H1 (cell line): ENCODE measurements at regions not wholly inside any gene's neighbourhood (a gene's known extent, or its start where the extent isn't known, plus 50 kb on each side); places are given as distances from the start of the nearest gene placed in this dataset.

ENCODE experiments used
- CTCF ChIA-PET: fragments of 300-600 bp; sonication (Branson Sonifier 250); formaldehyde crosslinking; loops from one replicate; lab custom pipeline; 2021; ENCODE audit not compliant: partially characterized antibody; lab: Charles Lee
- POLR2A ChIA-PET: fragments of 300-600 bp; sonication (Branson Sonifier 250); formaldehyde crosslinking; loops from one replicate; lab custom pipeline; 2021; ENCODE audit warnings: inconsistent platforms; ENCODE audit not compliant: partially characterized antibody; lab: Charles Lee
- DNase-seq, 2 experiments: peaks; one replicate each; pipeline versions ENCODE4 v3.0.0 to v3.0.0-alpha.2; 2010 to 2022; ENCODE audit warnings: low spot score in 2 of 2, low read depth in 1 of 2, mixed read lengths in 1 of 2
- FAIRE-seq: peaks from 2 replicates; lab custom pipeline; 2011; peaks lifted over from hg19 to GRCh38; lab: Jason Lieb, UNC
- H2AFZ ChIP-seq: 2 replicates; pipeline ENCODE4 v1.8.1; 2012; ENCODE audit warnings: low read length, inconsistent platforms
- H2AK5ac ChIP-seq: 2 replicates; pipeline ENCODE4 v1.6.1; 2013; ENCODE audit warnings: low read depth, low read length
- H2BK120ac ChIP-seq: replicated peaks from 2 replicates; pipeline ENCODE3; 2013; ENCODE audit warnings: low read depth, low read length, inconsistent platforms
- H2BK12ac ChIP-seq: 2 replicates; pipeline ENCODE4 v1.6.1; 2013; ENCODE audit warnings: low read depth, low read length
- H2BK15ac ChIP-seq: 2 replicates; pipeline ENCODE4 v1.6.1; 2013; ENCODE audit warnings: low read length
- H2BK20ac ChIP-seq: 2 replicates; pipeline ENCODE4 v1.6.1; 2013; ENCODE audit warnings: low read length
- H2BK5ac ChIP-seq: 2 replicates; pipeline ENCODE4 v1.6.1; 2013; ENCODE audit warnings: low read depth, low read length
- H3K14ac ChIP-seq: 2 replicates; pipeline ENCODE4 v1.6.1; 2013; ENCODE audit warnings: inconsistent platforms; ENCODE audit not compliant: insufficient read length
- H3K18ac ChIP-seq: 2 replicates; pipeline ENCODE4 v1.6.1; 2013; ENCODE audit warnings: low read length; ENCODE audit errors: extremely low read depth
- H3K23ac ChIP-seq: 2 replicates; pipeline ENCODE4 v1.6.1; 2013; ENCODE audit warnings: inconsistent platforms; ENCODE audit not compliant: insufficient read length
- H3K23me2 ChIP-seq: 2 replicates; pipeline ENCODE4 v1.6.1; 2013; ENCODE audit warnings: low read depth, low read length
- H3K27ac ChIP-seq: 2 replicates; pipeline ENCODE4 v1.6.1; 2011; ENCODE audit warnings: low read depth, low read length, inconsistent platforms
- H3K27me3 ChIP-seq, 4 experiments: replicated peaks in 1 of 4; 1 replicate in 1 of 4; 2 replicates in 3 of 4; pipeline versions ENCODE4 v1.6.1 to v1.8.1; 2011 to 2013; ENCODE audit warnings: low read length in 3 of 4, mild to moderate bottlenecking in 3 of 4, inconsistent platforms in 2 of 4, mixed read lengths in 2 of 4, moderate library complexity in 1 of 4; ENCODE audit not compliant: control insufficient read depth in 3 of 4, insufficient read depth in 3 of 4; ENCODE audit errors: extremely low read depth in 1 of 4
- H3K36me3 ChIP-seq, 4 experiments: 2 replicates each; pipeline versions ENCODE4 v1.6.1 to v1.8.1; 2011 to 2013; ENCODE audit warnings: mild to moderate bottlenecking in 4 of 4, low read length in 3 of 4, moderate library complexity in 2 of 4, control low read depth in 1 of 4, inconsistent platforms in 1 of 4; ENCODE audit not compliant: insufficient read depth in 4 of 4, control insufficient read depth in 2 of 4
- H3K4ac ChIP-seq: replicated peaks from 2 replicates; pipeline ENCODE3; 2013; ENCODE audit warnings: low read length, low read depth, mixed read lengths, inconsistent platforms; ENCODE audit not compliant: insufficient read length
- H3K4me1 ChIP-seq, 4 experiments: replicated peaks in 1 of 4; 1 replicate in 1 of 4; 2 replicates in 3 of 4; pipeline versions ENCODE4 v1.6.1 to v1.8.1; 2011 to 2013; ENCODE audit warnings: low read length in 3 of 4, inconsistent platforms in 2 of 4, mixed read lengths in 1 of 4; ENCODE audit not compliant: insufficient read depth in 4 of 4, control insufficient read depth in 3 of 4
- H3K4me2 ChIP-seq, 2 experiments: 2 replicates each; pipeline versions ENCODE4 v1.6.1 to v1.8.1; 2011 to 2013; ENCODE audit warnings: low read depth in 2 of 2, low read length in 2 of 2, control low read depth in 1 of 2, inconsistent platforms in 1 of 2, mild to moderate bottlenecking in 1 of 2; ENCODE audit not compliant: insufficient read depth in 1 of 2
- H3K4me3 ChIP-seq, 4 experiments: fragments of 200-600, 300-600 bp in 1 of 4; sonication (generic), shearing (Covaris generic), sonication (Bioruptor Twin) in 1 of 4; 2 replicates each; pipeline versions ENCODE4 v1.5.1 to v1.8.1; 2011 to 2016; ENCODE audit warnings: low read length in 4 of 4, low read depth in 3 of 4, control low read depth in 2 of 4, inconsistent platforms in 2 of 4, mild to moderate bottlenecking in 2 of 4, mixed read lengths in 1 of 4, moderate library complexity in 1 of 4; ENCODE audit not compliant: insufficient read depth in 2 of 4; ENCODE audit errors: extremely low read depth in 1 of 4
- H3K56ac ChIP-seq: replicated peaks from 2 replicates; pipeline ENCODE3; 2013; ENCODE audit warnings: low read depth, mild to moderate bottlenecking, mixed read lengths, low read length, inconsistent platforms; ENCODE audit not compliant: insufficient read length
- H3K79me1 ChIP-seq: 2 replicates; pipeline ENCODE4 v1.6.1; 2013; ENCODE audit warnings: low read depth, low read length, control low read depth
- H3K79me2 ChIP-seq, 2 experiments: 2 replicates each; pipeline versions ENCODE4 v1.6.1 to v1.8.1; 2012 to 2013; ENCODE audit warnings: low read length in 2 of 2, mild to moderate bottlenecking in 2 of 2, inconsistent platforms in 1 of 2; ENCODE audit not compliant: insufficient read depth in 2 of 2, control insufficient read depth in 1 of 2
- H3K9ac ChIP-seq, 4 experiments: replicated peaks in 1 of 4; 1 replicate in 1 of 4; 2 replicates in 3 of 4; pipeline versions ENCODE4 v1.6.1 to v1.8.1; 2011 to 2013; ENCODE audit warnings: low read depth in 3 of 4, low read length in 3 of 4, control low read depth in 2 of 4, mild to moderate bottlenecking in 2 of 4, moderate library complexity in 2 of 4, inconsistent platforms in 1 of 4; ENCODE audit errors: extremely low read depth in 1 of 4
- H3K9me3 ChIP-seq, 2 experiments: 2 replicates each; pipeline versions ENCODE4 v1.6.1 to v1.8.1; 2012 to 2013; ENCODE audit warnings: mild to moderate bottlenecking in 2 of 2, moderate library complexity in 2 of 2, control low read depth in 1 of 2, inconsistent platforms in 1 of 2, low read depth in 1 of 2, low read length in 1 of 2, mixed read lengths in 1 of 2; ENCODE audit not compliant: insufficient read depth in 2 of 2
- H4K20me1 ChIP-seq, 2 experiments: replicated peaks in 1 of 2; 2 replicates each; pipeline versions ENCODE3 to v1.8.1; 2011 to 2013; ENCODE audit warnings: inconsistent platforms in 2 of 2, low read length in 2 of 2, mild to moderate bottlenecking in 1 of 2; ENCODE audit not compliant: insufficient read depth in 2 of 2, control insufficient read depth in 1 of 2
- H4K5ac ChIP-seq: 2 replicates; pipeline ENCODE4 v1.6.1; 2013; ENCODE audit warnings: low read length, low read depth, mixed read lengths, inconsistent platforms; ENCODE audit not compliant: insufficient read length
- H4K8ac ChIP-seq: 2 replicates; pipeline ENCODE4 v1.8.0; 2013; ENCODE audit warnings: mild to moderate bottlenecking, moderate library complexity, low read length, inconsistent platforms; ENCODE audit not compliant: insufficient read depth; ENCODE audit errors: extremely low read depth
- H4K91ac ChIP-seq: replicated peaks from 2 replicates; pipeline ENCODE3; 2013; ENCODE audit warnings: low read length, mixed read lengths, inconsistent platforms; ENCODE audit not compliant: insufficient read length
- EP300 ChIP-seq, 2 experiments: IDR thresholded peaks; 1 replicate in 1 of 2; 2 replicates in 1 of 2; pipeline ENCODE4 v1.6.1; 2011 to 2012; ENCODE audit warnings: low read depth in 2 of 2, low read length in 2 of 2, mild to moderate bottlenecking in 2 of 2, borderline replicate concordance in 1 of 2, inconsistent platforms in 1 of 2, moderate library complexity in 1 of 2
- HDAC6 ChIP-seq: IDR thresholded peaks from one replicate; pipeline ENCODE4 v1.7.1; 2012; ENCODE audit warnings: low read depth, mild to moderate bottlenecking, inconsistent platforms, low read length, moderate library complexity
- JUND ChIP-seq: IDR thresholded peaks from 2 replicates; pipeline ENCODE4 v1.6.1; 2011; ENCODE audit warnings: mild to moderate bottlenecking, improper control_type of control experiment, low read length
- KDM4A ChIP-seq: IDR thresholded peaks from one replicate; pipeline ENCODE4 v1.7.1; 2012; ENCODE audit warnings: low read depth, mild to moderate bottlenecking, moderate library complexity, low read length, inconsistent platforms; ENCODE audit not compliant: severe bottlenecking
- NANOG ChIP-seq: IDR thresholded peaks from 2 replicates; pipeline ENCODE4 v1.6.1; 2011; ENCODE audit warnings: low read length, low read depth, mild to moderate bottlenecking, inconsistent platforms; ENCODE audit not compliant: insufficient read depth, poor library complexity, severe bottlenecking
- NRF1 ChIP-seq: IDR thresholded peaks from 2 replicates; pipeline ENCODE4 v1.6.1; 2011; ENCODE audit warnings: mild to moderate bottlenecking, low read depth, low read length, improper control_type of control experiment
- SAP30 ChIP-seq: fragments of 300-600 bp; sonication (generic); IDR thresholded peaks from 2 replicates; pipeline ENCODE4 v1.7.1; 2012; ENCODE audit warnings: low read length, moderate library complexity, mild to moderate bottlenecking, inconsistent platforms; ENCODE audit not compliant: insufficient read depth, insufficient replicate concordance
- SIN3A ChIP-seq, 2 experiments: IDR thresholded peaks in 1 of 2; conservative IDR thresholded peaks in 1 of 2; 2 replicates each; pipeline ENCODE4 v1.6.1; 2011 to 2012; ENCODE audit warnings: low read length in 2 of 2, improper control_type of control experiment in 1 of 2, low read depth in 1 of 2, mild to moderate bottlenecking in 1 of 2
- TBP ChIP-seq: IDR thresholded peaks from 2 replicates; pipeline ENCODE4 v1.6.1; 2011; ENCODE audit warnings: low read depth, low read length, improper control_type of control experiment
- WGBS, 2 experiments: shearing (Covaris generic) in 1 of 2; methylation state at CpG; one replicate each; pipeline versions ENCODE4 v1.1.6 to v1.1.7; 2013 to 2015; ENCODE audit warnings: low lambda C conversion rate in 2 of 2, mixed read lengths in 2 of 2, inconsistent platforms in 1 of 2, low coverage in 1 of 2, missing lambda C conversion rate in 1 of 2; ENCODE audit not compliant: insufficient replicate concordance in 2 of 2, insufficient coverage in 1 of 2, insufficient read length in 1 of 2; ENCODE audit errors: extremely low coverage in 1 of 2, missing lambda C conversion rate in 1 of 2; 5-methylcytosine and 5-hydroxymethylcytosine counted together
- TF ChIP-seq, protein P1 (sequence below): IDR thresholded peaks from 2 replicates; pipeline ENCODE4 v1.6.1; 2011; ENCODE audit warnings: low read depth, mild to moderate bottlenecking, low read length; ENCODE audit not compliant: insufficient read depth
- TF ChIP-seq, protein P2 (sequence below): IDR thresholded peaks from 2 replicates; pipeline ENCODE4 v1.6.1; 2011; ENCODE audit warnings: low read length, improper control_type of control experiment

DNA sequence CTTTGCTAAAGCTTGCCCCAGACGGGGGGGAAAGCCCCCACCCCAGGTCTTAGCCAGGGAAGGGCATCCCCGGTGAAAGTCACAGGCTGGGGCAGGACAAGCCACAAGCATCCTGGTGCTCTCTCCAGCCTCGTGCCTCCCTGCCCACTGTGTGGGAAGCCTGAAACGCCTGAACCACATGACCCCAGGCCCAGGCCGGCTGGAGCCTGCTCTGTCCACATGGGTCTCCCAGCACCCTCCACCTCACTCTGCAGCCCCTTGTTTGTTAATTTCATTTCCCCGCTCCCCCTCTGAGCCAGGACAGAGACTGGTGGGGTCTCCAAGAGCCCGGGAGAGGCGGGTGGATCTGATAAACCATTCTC lies 58.3 kb upstream of the TCF20 start:
- Histone ChIP-seq H3K36me3 (no peaks in the 10 kb centered on the region), H3K4me2 (no peak overlapping the region), H3K4ac (no peak overlapping the region), H2BK15ac (no peak overlapping the region), H3K79me1 (peaks cover 8% of the 10 kb centered on the region), H4K20me1 (peaks cover 3 to 22% of the 10 kb centered on the region in 2 experiments), H2BK20ac (no peak overlapping the region), H4K91ac (no peak overlapping the region), H3K4me1 (peaks cover 0 to 10% (median under 1%) of the 10 kb centered on the region in 4 experiments; a peak in 3 of 7 replicates), H3K9ac (no peak overlapping the region), H3K14ac (no peak overlapping the region), H3K23me2 (peaks cover 4% of the 10 kb centered on the region; the same call in 1 of the 2 replicates), H2BK12ac (no peak overlapping the region), H4K8ac (no peak overlapping the region), H4K5ac (no peak overlapping the region), H2AFZ (no peak overlapping the region), H3K18ac (no peak overlapping the region; the same call in 1 of the 2 replicates), H2BK5ac (no peak overlapping the region), H2BK120ac (no peak overlapping the region), H3K79me2 (no peaks in the 10 kb centered on the region), H3K4me3 (no peak overlapping the region), H3K23ac (no peak overlapping the region), H3K27me3 (no peaks in the 10 kb centered on the region), H3K27ac (no peak overlapping the region), H2AK5ac (0 out of 2 replicates have a peak overlapping the region, but pooled peaks have one; percentile 39), H3K9me3 (no peaks in the 10 kb centered on the region), H3K56ac (no peak overlapping the region)
- ChIA-PET POLR2A (interaction anchor here (1.4 kb wide), 1 partner anchor 53 kb away, joined by 3 read pairs; no protein-coding TSS in a partner anchor), CTCF (interaction anchor here (0.6 to 2.0 kb wide), 5 partner anchors 17 to 115 kb away, joined by 3 to 7 read pairs (median 4); no protein-coding TSS in a partner anchor)
- WGBS, 2 experiments = 87% methylated on average over 8 of the region's 8 CpGs; no CpG with 5 or more reads in 1 of the 2 experiments
- no peak for DNase-seq
- FAIRE-seq = no peak
- TF ChIP-seq JUND (no peak), NRF1 (no peak), SAP30 (no peak), EP300 (IDR thresholded peaks at IDR 0.05; ENCODE audit: borderline replicate concordance in 1 of 2, low read depth in 2 of 2, low read length in 2 of 2) (no peak), SIN3A (conservative IDR thresholded peaks at IDR 0.05 in 1 of 2, IDR thresholded peaks at IDR 0.05 in 1 of 2; ENCODE audit: low read depth in 1 of 2, low read length in 2 of 2) (no peak), KDM4A (no peak), NANOG (no peak), TBP (no peak), HDAC6 (no peak)
- TF ChIP-seq, protein P1, sequence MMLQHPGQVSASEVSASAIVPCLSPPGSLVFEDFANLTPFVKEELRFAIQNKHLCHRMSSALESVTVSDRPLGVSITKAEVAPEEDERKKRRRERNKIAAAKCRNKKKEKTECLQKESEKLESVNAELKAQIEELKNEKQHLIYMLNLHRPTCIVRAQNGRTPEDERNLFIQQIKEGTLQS = no peak
- TF ChIP-seq, protein P2, sequence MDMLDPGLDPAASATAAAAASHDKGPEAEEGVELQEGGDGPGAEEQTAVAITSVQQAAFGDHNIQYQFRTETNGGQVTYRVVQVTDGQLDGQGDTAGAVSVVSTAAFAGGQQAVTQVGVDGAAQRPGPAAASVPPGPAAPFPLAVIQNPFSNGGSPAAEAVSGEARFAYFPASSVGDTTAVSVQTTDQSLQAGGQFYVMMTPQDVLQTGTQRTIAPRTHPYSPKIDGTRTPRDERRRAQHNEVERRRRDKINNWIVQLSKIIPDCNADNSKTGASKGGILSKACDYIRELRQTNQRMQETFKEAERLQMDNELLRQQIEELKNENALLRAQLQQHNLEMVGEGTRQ = no peak
